Neuronal stem cell (in vitro differentiated cells): ENCODE measurements at regions not wholly inside any gene's neighbourhood (a gene's known extent, or its start where the extent isn't known, plus 50 kb on each side); places are given as distances from the start of the nearest gene placed in this dataset.
"Not testable (repeated sequence)": the region's sequence is repeated elsewhere in the genome, so short reads cannot be mapped to it uniquely, and the experiment has no call there.

ENCODE experiments used
- DNase-seq: peaks from one replicate; pipeline ENCODE4 v3.0.0-alpha.2; 2013; ENCODE audit warnings: low spot score
- H2AFZ ChIP-seq: one replicate; pipeline ENCODE4 v1.6.1; 2013; ENCODE audit warnings: mild to moderate bottlenecking, low read length, inconsistent platforms
- H2AK5ac ChIP-seq: 2 replicates; pipeline ENCODE4 v1.6.1; 2013; ENCODE audit warnings: low read depth, mild to moderate bottlenecking, inconsistent platforms, low read length, moderate library complexity, mixed read lengths
- H2BK120ac ChIP-seq: 2 replicates; pipeline ENCODE4 v1.6.1; 2013; ENCODE audit warnings: low read depth, mild to moderate bottlenecking, inconsistent platforms, low read length, moderate library complexity, mixed read lengths
- H2BK12ac ChIP-seq: one replicate; pipeline ENCODE4 v1.6.1; 2013; ENCODE audit warnings: low read length, inconsistent platforms
- H2BK15ac ChIP-seq: 2 replicates; pipeline ENCODE4 v1.6.1; 2013; ENCODE audit warnings: mild to moderate bottlenecking, low read length, inconsistent platforms, mixed read lengths
- H2BK5ac ChIP-seq: one replicate; pipeline ENCODE4 v1.6.1; 2013; ENCODE audit warnings: inconsistent platforms, mild to moderate bottlenecking, low read length, moderate library complexity
- H3K14ac ChIP-seq: one replicate; pipeline ENCODE4 v1.6.1; 2013; ENCODE audit warnings: low read length, inconsistent platforms
- H3K18ac ChIP-seq: 2 replicates; pipeline ENCODE4 v1.6.1; 2013; ENCODE audit warnings: low read length, inconsistent platforms
- H3K23ac ChIP-seq: 2 replicates; pipeline ENCODE4 v1.6.1; 2013; ENCODE audit warnings: low read depth, mild to moderate bottlenecking, mixed read lengths, low read length, inconsistent platforms; ENCODE audit not compliant: poor library complexity
- H3K27ac ChIP-seq: replicated peaks from 3 replicates; pipeline ENCODE4 v1.5.1; 2013; ENCODE audit warnings: low read length, inconsistent platforms
- H3K27me3 ChIP-seq, 3 experiments: 2 replicates each; pipeline ENCODE4 v1.6.1; 2013; ENCODE audit warnings: low read length in 3 of 3, mild to moderate bottlenecking in 2 of 3, inconsistent platforms in 1 of 3, low read depth in 1 of 3, mixed read lengths in 1 of 3, moderate library complexity in 1 of 3; ENCODE audit not compliant: control insufficient read depth in 3 of 3, insufficient read depth in 3 of 3
- H3K36me3 ChIP-seq, 2 donors: replicated peaks in 1 of 2; 2 replicates each; pipeline ENCODE4 v1.6.1; 2013; ENCODE audit warnings: low read length in 2 of 2; ENCODE audit not compliant: control insufficient read depth in 2 of 2, insufficient read depth in 2 of 2
- H3K4ac ChIP-seq: 2 replicates; pipeline ENCODE4 v1.6.1; 2013; ENCODE audit warnings: inconsistent platforms, mild to moderate bottlenecking, low read length, moderate library complexity
- H3K4me1 ChIP-seq, 2 donors: 1 replicate in 1 of 2; 2 replicates in 1 of 2; pipeline ENCODE4 v1.6.1; 2013; ENCODE audit warnings: low read length in 2 of 2, low read depth in 1 of 2; ENCODE audit not compliant: control insufficient read depth in 2 of 2, insufficient read depth in 1 of 2
- H3K4me2 ChIP-seq: one replicate; pipeline ENCODE4 v1.6.1; 2013; ENCODE audit warnings: mild to moderate bottlenecking, low read length, inconsistent platforms; ENCODE audit not compliant: insufficient read depth, poor library complexity, severe bottlenecking
- H3K4me3 ChIP-seq, 2 donors: 2 replicates each; pipeline ENCODE4 v1.5.1; 2013; ENCODE audit warnings: low read length in 2 of 2, mild to moderate bottlenecking in 2 of 2, inconsistent platforms in 1 of 2, moderate library complexity in 1 of 2
- H3K79me1 ChIP-seq: one replicate; pipeline ENCODE4 v1.6.1; 2013; ENCODE audit warnings: low read depth, mild to moderate bottlenecking, inconsistent platforms, low read length, moderate library complexity
- H3K9ac ChIP-seq: one replicate; pipeline ENCODE4 v1.6.1; 2013; ENCODE audit warnings: mild to moderate bottlenecking, low read depth, low read length, inconsistent platforms; ENCODE audit not compliant: poor library complexity
- H3K9me3 ChIP-seq, 2 donors: replicated peaks in 1 of 2; 2 replicates each; pipeline versions ENCODE3 to v1.6.1; 2013; ENCODE audit warnings: low read length in 2 of 2, mild to moderate bottlenecking in 2 of 2, inconsistent platforms in 1 of 2, low read depth in 1 of 2, mixed read lengths in 1 of 2, moderate library complexity in 1 of 2; ENCODE audit not compliant: control insufficient read depth in 2 of 2, insufficient read depth in 1 of 2
- H4K8ac ChIP-seq: one replicate; pipeline ENCODE4 v1.6.1; 2013; ENCODE audit warnings: low read depth, mild to moderate bottlenecking, inconsistent platforms, low read length, moderate library complexity
- H4K91ac ChIP-seq: one replicate; pipeline ENCODE4 v1.6.1; 2013; ENCODE audit warnings: low read length, low read depth, mild to moderate bottlenecking, inconsistent platforms; ENCODE audit not compliant: poor library complexity
- WGBS, 2 donors: extraction: QIAGEN DNeasy Blood & Tissue Kit; methylation state at CpG; one replicate each; pipeline ENCODE4 v1.1.7; 2013; ENCODE audit warnings: missing lambda C conversion rate in 2 of 2, mixed read lengths in 1 of 2; ENCODE audit not compliant: insufficient read length in 2 of 2, insufficient replicate concordance in 1 of 2; ENCODE audit errors: extremely low coverage in 2 of 2; 5-methylcytosine and 5-hydroxymethylcytosine counted together

GRCh38 chr18:75987913-75988312 is 507.1 kb downstream of the ZNF516 start:
- H3K27me3 ChIP-seq, H2BK15ac ChIP-seq, H2BK120ac ChIP-seq, H3K4me3 ChIP-seq, H2AFZ ChIP-seq, H3K9ac ChIP-seq, H4K91ac ChIP-seq, H3K23ac ChIP-seq, H3K9me3 ChIP-seq, H3K4me1 ChIP-seq, H3K4ac ChIP-seq, H4K8ac ChIP-seq, DNase-seq, H3K27ac ChIP-seq, H3K79me1 ChIP-seq, H3K4me2 ChIP-seq, H2AK5ac ChIP-seq, H3K36me3 ChIP-seq, H2BK12ac ChIP-seq, H3K14ac ChIP-seq, H3K18ac ChIP-seq, H2BK5ac ChIP-seq: not testable (repeated sequence)
- no CpG with 5 or more reads among the region's 4 CpGs for WGBS, 2 donors

- Histone ChIP-seq H4K8ac (no peak overlapping the region), H3K36me3 (no peaks in the 10 kb centered on the region), H2AK5ac (no peak overlapping the region), H3K14ac (no peak overlapping the region), H3K79me1 (peaks cover 2% of the 10 kb centered on the region), H3K18ac (no peak overlapping the region), H2BK12ac (no peak overlapping the region), H4K91ac (no peak overlapping the region), H2AFZ (no peak overlapping the region), H3K4me2 (no peak overlapping the region), H3K4me3 (no peak overlapping the region), H3K9ac (no peak overlapping the region), H3K27ac (no peak overlapping the region), H2BK15ac (no peak overlapping the region), H3K9me3 (peaks cover 0 to 8% of the 10 kb centered on the region in 2 donors), H3K4me1 (no peaks in the 10 kb centered on the region), H2BK120ac (no peak overlapping the region), H3K23ac (no peak overlapping the region), H2BK5ac (no peak overlapping the region), H3K27me3 (no peaks in the 10 kb centered on the region), H3K4ac (no peak overlapping the region)
- DNase-seq, result no peak
- WGBS, 2 donors, result no CpG with 5 or more reads among the region's 1 CpG
These were observed 510.2 kb downstream of the ZNF516 start for GRCh38 chr18:75984853-75985252.

GRCh38 chr18:75981102-75981501 is 513.9 kb downstream of the ZNF516 start:
- H3K18ac ChIP-seq, result no peak overlapping the region
- H2AFZ ChIP-seq, result no peak overlapping the region
- no peak overlapping the region for H3K23ac ChIP-seq
- H3K36me3 ChIP-seq, result no peaks in the 10 kb centered on the region
- no peak overlapping the region for H3K4me3 ChIP-seq
- H3K27ac ChIP-seq, result no peak overlapping the region
- DNase-seq, result no peak
- peaks cover 0 to 3% of the 10 kb centered on the region in 2 donors for H3K9me3 ChIP-seq
- no peak overlapping the region for H2AK5ac ChIP-seq
- no peak overlapping the region for H2BK15ac ChIP-seq
- WGBS, 2 donors, result no CpG with 5 or more reads among the region's 3 CpGs
- H2BK12ac ChIP-seq, result no peak overlapping the region
- no peak overlapping the region for H3K4me2 ChIP-seq
- H3K9ac ChIP-seq, result no peak overlapping the region
- no peak overlapping the region for H4K8ac ChIP-seq
- H3K14ac ChIP-seq, result no peak overlapping the region
- H2BK5ac ChIP-seq, result no peak overlapping the region
- no peaks in the 10 kb centered on the region for H3K27me3 ChIP-seq
- H2BK120ac ChIP-seq, result no peak overlapping the region
- H3K79me1 ChIP-seq, result no peaks in the 10 kb centered on the region
- H3K4ac ChIP-seq, result no peak overlapping the region
- no peak overlapping the region for H4K91ac ChIP-seq
- H3K4me1 ChIP-seq, result no peaks in the 10 kb centered on the region

- no peak overlapping the region for H2BK12ac ChIP-seq
- no peak overlapping the region for H3K27ac ChIP-seq
- H4K91ac ChIP-seq, result no peak overlapping the region
- H2BK120ac ChIP-seq, result no peak overlapping the region
- no peak overlapping the region for H2AK5ac ChIP-seq
- H3K4ac ChIP-seq, result no peak overlapping the region
- no peaks in the 10 kb centered on the region for H3K9me3 ChIP-seq
- no peak overlapping the region for H2BK15ac ChIP-seq
- no peak overlapping the region for H4K8ac ChIP-seq
- H3K18ac ChIP-seq, result no peak overlapping the region
- no peaks in the 10 kb centered on the region for H3K4me1 ChIP-seq
- no peak overlapping the region for H3K14ac ChIP-seq
- no peaks in the 10 kb centered on the region for H3K36me3 ChIP-seq
- H3K79me1 ChIP-seq, result no peaks in the 10 kb centered on the region
- H2BK5ac ChIP-seq, result no peak overlapping the region
- DNase-seq, result no peak
- H3K4me3 ChIP-seq, result no peak overlapping the region
- H3K4me2 ChIP-seq, result no peak overlapping the region
- no peak overlapping the region for H3K9ac ChIP-seq
- H3K23ac ChIP-seq, result no peak overlapping the region
- H3K27me3 ChIP-seq, result no peaks in the 10 kb centered on the region
- no peak overlapping the region for H2AFZ ChIP-seq
- no CpG with 5 or more reads among the region's 5 CpGs for WGBS, 2 donors
These were observed 518.0 kb downstream of the ZNF516 start for GRCh38 chr18:75977081-75977480.
